Kidney epithelial cell (primary cell): ENCODE measurements at regions not wholly inside any gene's neighbourhood (a gene's known extent, or its start where the extent isn't known, plus 50 kb on each side); places are given as distances from the start of the nearest gene placed in this dataset.

Experiments used
- DNase-seq: peaks from one replicate; pipeline ENCODE4 v3.0.0-alpha.2; 2010; ENCODE audit warnings: low read depth
- H3K27me3 ChIP-seq: 2 replicates; pipeline ENCODE4 v1.6.0; 2011; ENCODE audit warnings: low read length; ENCODE audit not compliant: control insufficient read depth, insufficient read depth
- H3K36me3 ChIP-seq: 2 replicates; pipeline ENCODE4 v1.5.1; 2011; ENCODE audit warnings: low read length; ENCODE audit not compliant: control insufficient read depth, insufficient read depth
- H3K4me3 ChIP-seq: 2 replicates; pipeline ENCODE4 v1.5.1; 2011; ENCODE audit warnings: low read depth, mild to moderate bottlenecking, control low read depth, low read length
- CTCF ChIP-seq: IDR thresholded peaks from 2 replicates; pipeline ENCODE4 v1.5.1; 2011; ENCODE audit warnings: mild to moderate bottlenecking, moderate library complexity, low read length, control low read depth, inconsistent platforms; ENCODE audit not compliant: insufficient read depth, poor library complexity, severe bottlenecking

DNA sequence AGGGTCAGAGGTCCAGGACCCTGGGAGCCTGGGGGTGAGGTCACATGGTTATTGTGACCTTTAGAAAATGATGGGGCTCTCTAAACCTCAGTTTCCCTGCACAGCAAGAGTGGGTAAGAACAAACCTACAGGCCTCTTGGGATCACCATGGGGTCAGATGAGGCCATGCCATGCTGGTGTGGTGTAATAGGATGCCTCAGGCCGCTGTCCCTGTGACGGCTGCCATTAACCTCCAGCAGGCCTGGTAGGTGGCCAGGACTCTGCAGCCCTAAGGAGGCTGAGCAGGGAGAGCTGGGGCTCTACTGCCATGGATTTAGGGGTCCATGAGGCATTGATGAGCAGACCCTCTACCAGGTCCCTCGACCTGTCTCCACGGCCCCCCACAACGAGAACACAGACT, 265.5 kb downstream of the CTTN start:
- no peaks in the 10 kb centered on the region for H3K36me3 ChIP-seq
- H3K27me3 ChIP-seq = peaks cover 17% of the 10 kb centered on the region
- H3K4me3 ChIP-seq = no peak overlapping the region
- no peak for DNase-seq
- no peak for TF ChIP-seq CTCF

DNA sequence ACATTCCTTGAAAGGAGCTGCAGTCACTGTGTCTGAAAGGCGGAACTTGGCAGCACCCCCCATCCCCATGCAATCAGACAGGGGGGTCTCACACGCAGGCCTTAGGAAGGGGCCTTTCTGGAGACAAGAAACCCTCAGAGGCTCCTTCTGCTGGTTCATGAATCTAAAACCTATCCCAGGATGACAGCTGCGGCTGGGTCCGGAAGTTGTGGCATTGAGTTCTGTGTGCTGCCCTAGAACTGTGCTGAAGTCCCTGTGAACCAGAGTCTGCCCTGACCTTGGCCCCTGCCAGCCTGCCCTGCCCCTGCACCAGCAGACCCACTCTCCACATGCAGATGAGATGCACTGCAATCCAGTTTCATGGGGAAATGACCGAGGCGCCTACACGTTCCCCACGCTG, 268.0 kb downstream of the CTTN start:
- Histone ChIP-seq H3K4me3 (no peak overlapping the region), H3K27me3 (peaks cover 17% of the 10 kb centered on the region), H3K36me3 (no peaks in the 10 kb centered on the region)
- no peak for TF ChIP-seq CTCF
- DNase-seq = no peak

GRCh38 chr11:70667767-70668166, 269.4 kb downstream of the CTTN start:
- no peak for TF ChIP-seq CTCF
- DNase-seq = no peak
- Histone ChIP-seq H3K4me3 (no peak overlapping the region), H3K27me3 (peaks cover 9% of the 10 kb centered on the region), H3K36me3 (no peaks in the 10 kb centered on the region)

DNA sequence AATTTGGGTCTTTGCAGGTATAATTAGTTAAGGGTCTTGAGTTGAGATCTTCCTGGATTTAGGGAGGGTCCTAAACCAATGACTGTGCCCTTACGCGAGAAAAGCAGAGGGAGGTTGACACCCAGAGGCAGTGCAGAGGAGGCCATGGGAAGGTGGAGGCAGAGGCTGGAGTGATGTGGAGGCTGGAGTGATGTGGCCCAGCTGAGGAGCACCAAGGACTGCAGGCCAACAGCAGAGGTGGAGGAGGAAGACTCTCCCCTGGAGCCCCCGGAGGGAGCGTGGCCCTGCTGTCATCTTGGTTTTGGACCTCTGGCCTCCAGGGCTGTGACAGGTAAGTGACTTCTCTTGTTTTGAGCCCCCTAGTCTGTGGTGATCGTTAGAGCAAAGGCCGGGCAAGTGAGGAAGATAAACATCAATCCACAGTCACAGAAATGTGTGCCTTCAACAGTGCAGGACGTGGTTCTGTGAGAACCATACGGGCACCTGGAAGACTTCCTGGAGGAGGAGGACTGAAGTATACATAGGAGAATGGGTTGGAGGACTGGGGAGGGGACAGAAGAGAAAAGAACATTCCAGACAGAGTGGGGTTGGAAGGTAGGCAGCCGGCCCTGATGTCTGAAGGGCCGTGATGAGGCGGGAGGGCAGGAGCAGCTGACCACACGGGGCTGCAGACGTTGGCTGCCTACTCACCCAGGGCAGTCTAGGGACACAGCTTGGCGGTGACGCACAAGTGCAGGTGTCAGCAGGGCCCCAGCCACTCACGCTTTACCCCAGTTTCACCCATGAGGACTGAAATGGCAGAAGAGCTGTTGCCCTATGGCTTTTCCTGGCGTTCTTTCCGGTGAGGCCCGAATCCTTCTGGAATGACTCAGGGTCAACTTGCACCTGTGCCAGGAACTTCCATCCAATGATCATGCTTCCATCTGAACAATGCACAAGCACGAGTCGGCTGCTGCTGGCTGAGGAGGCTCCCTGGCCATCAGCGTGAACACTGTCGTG, 270.2 kb downstream of the CTTN start:
- Histone ChIP-seq H3K36me3 (no peaks in the 10 kb centered on the region), H3K27me3 (peaks cover 1% of the 10 kb centered on the region), H3K4me3 (no peak overlapping the region)
- no peak for DNase-seq
- TF ChIP-seq CTCF = no peak

DNA sequence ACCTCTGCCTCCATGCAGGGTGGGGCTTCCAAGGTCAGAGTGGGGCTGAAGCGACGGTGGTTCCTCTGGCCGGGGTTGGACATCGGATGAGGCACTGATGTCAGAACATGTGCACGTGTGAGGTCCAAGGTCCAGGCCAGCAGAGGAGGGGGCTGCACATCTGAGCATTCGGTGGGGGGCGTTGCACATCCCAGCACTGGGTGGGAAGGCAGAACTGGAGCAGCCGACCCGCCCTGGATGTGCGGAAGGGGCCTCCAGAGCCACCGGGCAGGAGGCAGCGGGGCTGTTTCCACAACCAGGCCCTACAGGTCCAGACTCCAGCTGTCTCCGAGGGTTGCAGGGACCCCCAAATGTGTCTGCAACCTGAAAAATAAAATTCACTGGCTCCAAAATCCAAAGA, 271.0 kb downstream of the CTTN start:
- no peak for DNase-seq
- no peak overlapping the region for H3K4me3 ChIP-seq
- no peaks in the 10 kb centered on the region for H3K27me3 ChIP-seq
- no peak for TF ChIP-seq CTCF
- H3K36me3 ChIP-seq = no peaks in the 10 kb centered on the region
